GM11168 (cell line): ENCODE measurements at regions not wholly inside any gene's neighbourhood (a gene's known extent, or its start where the extent isn't known, plus 50 kb on each side); places are given as distances from the start of the nearest gene placed in this dataset.

Experiments
- in situ Hi-C: fragments of 300-500 bp; cut with MboI; formaldehyde crosslinking; loops from one replicate; pipeline ENCODE4 v1.12.0; 2022; ENCODE audit warnings: low sequenced_read_pairs; ENCODE audit not compliant: unreplicated experiment

DNA sequence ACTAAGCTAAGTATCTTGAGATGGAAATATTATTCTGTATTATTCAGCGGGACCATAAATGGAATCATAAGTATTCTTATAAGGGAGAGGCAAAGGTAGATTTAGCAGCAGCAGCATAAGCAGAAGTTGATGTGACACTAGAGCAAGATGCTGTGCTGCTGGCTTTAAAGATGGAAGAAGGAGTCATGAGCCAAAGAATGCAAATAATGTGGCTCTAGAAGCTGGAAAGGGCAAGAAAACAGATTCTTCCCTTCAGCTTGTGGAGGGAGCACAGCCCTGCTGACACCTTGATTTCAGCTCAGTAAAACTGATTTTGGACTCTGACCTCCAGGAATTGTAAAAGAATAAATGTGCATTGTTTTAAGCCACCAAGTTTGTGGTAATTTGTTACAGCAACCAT lies 144.2 kb upstream of the ANKRD28 start:
- in situ Hi-C loops = no loop called here

DNA sequence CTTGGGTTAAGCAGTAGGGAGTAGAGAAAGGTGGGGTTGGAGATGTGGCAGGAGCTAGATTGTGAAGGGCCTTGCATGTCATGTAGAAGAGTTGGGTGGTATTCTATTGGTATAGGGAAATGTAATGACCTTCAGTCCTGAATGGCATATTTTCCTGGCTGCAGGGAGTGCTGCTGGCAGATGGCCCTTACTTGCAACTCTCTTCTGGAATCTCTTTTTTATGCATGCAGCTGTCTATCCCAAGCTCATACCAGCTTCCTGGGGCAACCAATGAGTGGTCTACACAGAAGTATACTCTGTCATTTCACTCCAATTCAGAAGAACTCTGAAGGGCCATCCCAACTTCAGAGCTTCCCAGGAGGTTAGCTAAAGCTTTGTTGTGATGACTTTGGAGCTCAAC lies 144.7 kb upstream of the ANKRD28 start:
- in situ Hi-C loops = no loop called here

DNA sequence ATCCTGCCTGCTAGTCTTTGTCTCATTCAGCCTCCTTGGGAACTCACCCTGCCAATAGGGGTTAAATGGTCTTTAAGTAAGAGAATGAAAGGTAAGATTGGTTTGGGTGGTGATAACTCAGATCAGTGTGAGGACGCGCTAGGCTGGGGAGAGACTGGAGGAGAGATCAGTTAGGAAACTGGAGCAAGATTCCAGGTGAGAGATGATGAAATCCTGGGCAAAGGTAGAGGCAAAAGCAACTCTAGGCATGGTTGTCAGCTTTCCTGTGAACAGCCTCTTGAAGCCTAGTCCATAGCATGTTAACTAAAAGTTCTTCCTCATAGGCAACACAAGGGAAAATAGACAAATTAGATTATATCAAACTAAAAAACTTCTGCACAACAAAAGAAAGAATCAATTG lies 145.2 kb upstream of the ANKRD28 start:
- in situ Hi-C loops = no loop called here

DNA sequence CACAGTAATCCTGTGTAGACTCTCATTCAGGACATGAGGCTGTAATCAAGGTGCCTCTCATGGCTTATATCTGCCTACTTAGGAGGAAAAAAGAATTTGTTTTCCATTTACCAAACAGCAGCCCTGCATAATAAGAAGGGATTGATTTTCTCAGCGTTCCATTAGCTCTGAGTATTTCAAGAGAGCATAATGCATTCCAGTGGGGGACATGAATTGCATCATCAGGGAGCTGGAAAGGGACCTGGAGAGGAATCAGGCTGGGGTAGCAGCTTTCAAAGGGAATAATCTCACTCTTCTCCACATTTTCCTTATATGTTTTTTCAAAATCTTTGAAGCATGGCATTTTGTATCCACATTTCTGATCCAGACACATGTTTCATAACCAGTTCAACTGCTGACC lies 150.6 kb upstream of the ANKRD28 start:
- in situ Hi-C loops = no loop called here

DNA sequence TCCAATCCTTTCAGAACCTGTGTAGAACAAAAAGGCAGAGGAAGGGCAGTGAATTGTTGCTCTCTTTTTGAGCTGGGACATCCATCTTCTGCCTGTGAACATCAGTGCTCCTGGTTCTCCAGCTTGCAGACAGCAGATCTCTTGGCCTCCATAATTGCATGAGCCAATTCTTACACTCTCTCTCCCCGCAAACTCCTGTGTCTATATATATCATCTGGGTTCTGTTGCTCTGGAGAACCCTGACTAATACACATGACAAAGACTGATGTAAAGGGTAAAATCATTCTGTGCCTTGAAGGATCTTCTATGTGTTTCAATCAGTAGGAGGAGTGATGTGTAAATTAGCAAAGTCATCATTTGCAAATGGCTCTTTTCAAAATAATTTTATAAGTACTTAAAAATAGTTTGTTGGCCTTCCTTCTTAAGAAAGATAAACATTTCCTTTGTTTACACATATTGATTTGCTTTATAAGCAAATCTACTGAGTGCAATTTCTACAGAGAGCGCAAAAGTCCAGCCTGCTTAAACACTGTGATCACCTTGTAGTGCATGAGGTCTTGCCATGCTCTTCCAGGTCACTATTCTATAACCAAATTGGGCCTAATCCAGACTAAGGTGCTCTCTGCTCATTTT lies 154.9 kb upstream of the ANKRD28 start:
- in situ Hi-C loops = no loop called here

DNA sequence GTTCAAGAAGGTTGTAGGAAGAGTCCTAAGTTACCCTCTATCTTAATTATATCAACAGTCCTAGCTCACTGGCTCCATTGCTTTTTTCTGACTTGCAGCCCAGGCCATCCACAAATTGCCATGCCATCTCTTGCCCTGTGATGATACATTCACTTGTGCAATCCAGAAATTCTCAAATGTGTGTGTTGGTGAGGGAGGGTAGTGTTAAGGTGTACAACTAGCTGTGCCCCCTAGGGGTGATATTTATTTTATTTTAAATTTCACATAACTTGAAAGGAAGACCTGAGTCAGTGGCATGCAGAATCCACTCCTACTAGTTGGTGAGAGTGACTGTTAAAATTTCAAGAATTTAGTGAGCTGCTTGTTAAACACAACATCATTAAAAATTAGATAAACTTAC lies 156.1 kb upstream of the ANKRD28 start:
- in situ Hi-C loops = no loop called here

DNA sequence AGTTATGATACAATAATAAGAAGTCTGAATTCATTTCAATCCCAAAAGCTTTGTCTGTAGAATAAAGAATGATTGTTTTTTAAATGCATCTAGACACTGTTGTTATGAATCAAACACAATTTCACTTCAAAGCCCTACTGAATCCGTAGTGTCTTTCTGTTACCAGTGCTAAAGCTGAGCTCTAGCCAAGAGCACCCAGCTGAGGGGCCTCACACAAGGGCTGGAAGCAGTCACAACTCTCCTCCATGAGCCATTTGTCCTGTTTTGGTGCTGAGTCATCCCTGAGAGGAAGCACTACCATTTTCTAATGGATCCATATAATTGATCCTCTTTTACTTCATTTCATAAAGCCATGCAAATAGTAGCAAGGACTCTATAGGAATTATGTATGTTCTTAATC lies 158.2 kb upstream of the ANKRD28 start:
- in situ Hi-C loops = no loop called here

DNA sequence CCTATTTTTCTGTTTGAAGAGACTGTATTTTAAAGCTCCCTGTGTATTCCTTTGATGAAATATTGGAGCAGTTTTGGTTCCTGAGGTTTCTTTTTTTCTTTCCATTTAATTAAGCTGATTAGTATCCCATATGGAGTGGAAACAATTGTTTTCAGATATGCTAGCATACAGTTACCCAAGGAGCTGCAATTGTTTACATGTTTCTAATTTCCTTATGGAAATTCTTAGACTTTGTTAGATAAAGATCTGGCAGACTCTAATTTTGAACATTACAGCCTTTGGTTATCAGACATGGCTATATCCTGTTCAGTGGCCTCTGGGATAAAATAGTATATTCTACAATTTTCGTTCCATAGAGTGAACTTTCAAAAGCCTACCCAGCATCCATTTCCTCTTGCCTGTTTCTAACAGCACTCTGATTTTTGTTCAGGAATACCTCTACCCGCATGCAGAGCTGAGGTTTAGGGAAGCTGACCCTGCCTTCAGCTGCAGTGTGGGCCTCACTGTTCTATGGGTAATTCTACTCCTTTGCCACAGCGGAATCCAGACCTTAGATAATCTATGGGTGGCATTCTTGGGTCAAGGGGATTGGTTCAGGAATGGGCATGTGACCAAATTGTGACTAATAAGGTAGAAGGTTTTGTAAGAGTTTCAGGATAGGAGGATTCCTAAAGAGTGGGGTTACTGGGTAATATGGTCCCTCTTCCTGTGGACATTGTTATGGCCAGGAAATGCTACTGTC lies 161.1 kb upstream of the ANKRD28 start:
- in situ Hi-C loops = no loop called here

DNA sequence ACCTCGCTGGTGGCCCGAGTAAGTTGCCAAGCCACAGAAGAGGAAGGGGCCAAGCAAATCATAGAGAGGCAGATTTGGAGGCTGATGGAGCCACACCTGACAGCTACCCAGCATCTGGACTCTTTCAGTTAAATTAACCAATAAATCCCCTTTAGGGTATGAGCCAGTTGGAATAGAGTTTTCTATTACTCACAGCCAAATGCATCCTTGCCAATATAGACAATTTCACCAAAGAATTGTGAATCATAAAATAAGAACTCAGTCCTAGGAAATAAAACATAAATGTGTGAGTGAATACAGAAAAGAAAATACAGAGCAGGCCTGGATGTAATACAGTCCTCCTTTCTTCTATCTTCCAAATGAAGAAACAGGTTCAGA lies 161.6 kb upstream of the ANKRD28 start:
- in situ Hi-C loops = no loop called here

DNA sequence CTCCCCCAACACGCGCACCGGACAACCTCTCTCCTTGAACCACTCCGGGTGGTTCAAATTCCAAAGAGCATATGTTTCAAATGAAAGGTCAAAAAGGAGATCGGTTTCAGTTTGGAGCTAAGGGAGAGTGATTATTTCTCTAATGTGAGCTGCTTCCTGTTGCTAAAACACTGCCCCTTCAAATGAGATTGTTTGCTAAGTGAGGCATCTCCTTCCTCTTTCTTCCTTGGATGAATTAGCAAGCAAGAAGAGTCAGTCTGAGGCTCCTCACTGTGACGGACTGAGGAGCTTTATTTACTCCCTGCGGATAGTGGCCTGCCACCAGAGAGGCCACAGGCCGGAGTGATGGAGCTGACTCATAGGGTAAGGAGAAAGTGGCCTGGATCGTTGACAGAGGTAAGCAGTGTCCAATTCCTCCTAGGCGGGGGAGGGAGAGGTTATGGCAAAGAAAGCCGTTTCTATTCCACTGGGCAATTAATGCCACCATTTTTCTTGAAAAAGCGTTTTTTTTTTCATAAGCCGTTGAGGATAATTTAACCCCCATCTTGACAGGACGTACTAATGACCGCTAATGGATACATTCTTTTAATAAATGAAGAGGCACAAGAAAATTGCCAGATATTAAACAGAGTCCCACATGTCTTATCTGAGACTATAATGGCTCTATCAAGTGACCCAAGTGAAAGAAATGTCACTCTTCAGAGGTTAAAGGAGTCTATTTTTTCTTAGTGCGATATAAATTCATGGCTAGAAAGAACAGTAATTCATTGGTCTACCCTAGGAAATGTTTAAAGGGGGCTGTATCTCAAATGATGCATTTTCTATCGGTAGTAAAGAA lies 167.0 kb upstream of the ANKRD28 start:
- in situ Hi-C loops = no loop called here

DNA sequence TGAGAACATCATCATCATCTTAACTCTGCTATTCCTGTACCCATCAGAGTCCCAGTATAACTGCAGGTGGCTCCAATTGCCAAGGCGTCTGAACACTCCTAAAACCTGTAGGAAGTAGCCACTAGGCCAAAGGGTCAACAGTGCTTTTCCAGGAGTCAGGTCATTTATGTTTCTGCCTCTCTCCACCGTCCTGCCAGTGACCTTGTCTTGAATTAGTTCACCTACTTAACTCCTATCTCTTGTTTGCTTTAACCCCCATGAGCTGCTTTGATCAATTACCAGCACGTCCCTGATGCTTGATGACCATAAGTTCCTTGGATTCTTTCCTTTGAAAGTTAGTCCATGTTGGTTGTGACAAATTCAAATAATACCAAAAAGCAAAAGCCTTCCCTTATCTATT lies 169.8 kb upstream of the ANKRD28 start:
- in situ Hi-C loops = no loop called here

DNA sequence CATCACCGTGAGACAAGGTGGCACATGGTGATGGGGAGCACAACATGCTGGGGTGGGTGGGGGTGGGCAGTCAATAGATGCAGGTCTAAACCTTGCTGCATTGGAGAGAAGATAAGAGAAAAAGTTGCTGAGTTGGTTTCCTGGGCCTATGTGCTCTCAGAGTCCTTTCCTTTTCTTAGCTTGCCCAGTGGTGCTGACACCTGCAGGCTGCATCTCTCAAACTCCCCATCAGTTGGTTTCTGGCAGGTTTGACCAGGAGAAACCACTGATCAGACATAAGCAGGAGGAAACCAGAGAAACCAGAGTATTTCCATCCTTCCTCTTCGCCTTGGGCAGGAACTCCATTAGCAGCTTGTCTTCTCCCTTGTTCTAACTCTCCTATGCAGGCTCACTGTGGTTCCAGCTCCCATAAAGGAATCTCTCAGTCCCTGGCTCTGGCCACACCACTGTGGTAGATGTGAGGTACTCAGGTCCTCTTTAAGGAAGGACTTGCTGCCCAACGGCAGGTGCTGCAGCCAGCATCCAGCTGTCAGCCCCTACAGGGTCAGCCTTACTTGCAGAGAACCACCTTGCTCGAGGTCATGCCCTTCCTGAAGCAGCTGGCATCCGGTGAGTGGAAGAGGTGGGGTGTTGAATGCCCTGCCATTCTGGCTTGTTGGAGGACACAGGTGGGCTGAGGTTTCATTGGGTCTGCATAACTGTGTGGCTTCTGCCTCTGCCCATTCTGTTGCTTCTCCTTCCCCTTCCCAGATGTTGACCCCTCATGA lies 172.3 kb upstream of the ANKRD28 start:
- in situ Hi-C loops = no loop called here

DNA sequence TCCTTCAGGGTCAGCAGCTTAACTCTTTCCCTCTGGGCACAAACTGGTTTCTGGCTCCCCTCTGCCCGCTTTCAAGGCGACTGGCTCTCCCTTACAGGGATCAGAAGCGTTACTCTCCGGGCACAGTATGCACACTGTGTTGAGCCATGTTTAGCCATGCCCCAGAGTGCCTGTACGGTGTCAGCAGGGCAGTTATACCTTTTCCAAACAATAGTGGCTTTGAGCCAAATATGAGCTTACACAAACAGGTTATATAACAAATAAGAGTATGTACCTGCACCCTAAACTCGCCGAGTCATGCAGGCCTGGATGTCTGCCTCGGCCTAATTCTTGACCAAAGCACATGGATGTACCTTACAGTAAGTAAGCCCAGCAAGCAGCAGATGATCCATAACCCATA lies 175.6 kb upstream of the ANKRD28 start:
- in situ Hi-C loops = no loop called here

DNA sequence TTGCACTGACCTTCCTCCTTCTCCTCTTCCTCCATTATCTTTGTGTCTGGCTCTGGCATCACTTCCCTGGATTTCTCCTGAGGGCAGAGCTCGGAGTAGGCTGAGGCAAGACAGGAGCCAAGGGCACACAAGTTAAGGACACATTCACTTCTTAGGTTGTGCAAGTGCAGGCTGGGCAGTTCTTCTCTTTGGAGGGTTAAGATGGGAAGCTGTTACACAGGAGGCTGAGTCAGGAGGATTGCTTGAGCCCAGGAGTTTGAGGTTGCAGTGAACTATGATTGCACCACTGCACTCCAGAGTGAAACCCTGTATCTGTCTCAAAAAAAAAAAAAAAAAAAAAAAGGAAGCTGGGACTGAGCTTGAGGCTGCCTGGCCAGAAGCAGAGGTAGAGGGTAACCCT lies 176.2 kb upstream of the ANKRD28 start:
- in situ Hi-C loops = no loop called here

DNA sequence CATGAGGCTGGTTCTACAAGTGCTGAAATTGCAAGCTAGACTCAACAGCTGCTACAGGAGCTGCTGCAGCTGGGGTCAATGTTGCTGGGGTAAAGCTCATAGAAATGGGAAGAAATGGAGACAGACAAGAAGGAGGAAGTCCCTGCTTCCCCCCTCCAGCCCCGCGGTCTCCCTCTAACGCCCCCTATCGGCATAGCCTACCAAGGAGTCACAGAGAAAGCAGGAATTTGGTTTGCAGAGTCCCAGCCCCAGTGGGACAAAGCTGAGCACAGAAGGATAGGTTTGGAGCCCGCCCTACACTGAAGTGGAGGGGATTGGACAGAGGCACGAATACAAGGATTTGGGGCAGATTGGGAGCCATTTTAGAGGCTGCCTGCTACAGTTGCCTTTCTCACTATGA lies 176.9 kb upstream of the ANKRD28 start:
- in situ Hi-C loops = no loop called here

DNA sequence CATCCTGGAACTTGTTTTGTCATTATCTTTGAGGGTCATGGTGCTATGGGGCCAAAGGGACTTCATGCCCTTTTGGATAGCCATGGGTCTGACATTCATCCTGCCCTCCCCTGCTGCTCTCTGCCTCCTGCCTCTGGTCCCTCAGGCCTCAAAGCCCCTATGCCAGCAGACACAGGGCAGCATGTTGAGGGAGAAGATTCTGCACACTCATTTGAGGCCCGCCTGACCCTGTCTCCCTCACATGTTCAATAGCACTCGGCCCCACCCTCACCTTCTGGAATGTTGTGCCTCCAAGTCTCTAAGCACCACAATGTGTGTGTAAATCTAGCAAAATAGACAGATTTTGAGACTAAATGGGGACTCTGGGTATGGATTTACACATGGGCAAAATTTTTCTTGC lies 178.7 kb upstream of the ANKRD28 start:
- in situ Hi-C loops = no loop called here

DNA sequence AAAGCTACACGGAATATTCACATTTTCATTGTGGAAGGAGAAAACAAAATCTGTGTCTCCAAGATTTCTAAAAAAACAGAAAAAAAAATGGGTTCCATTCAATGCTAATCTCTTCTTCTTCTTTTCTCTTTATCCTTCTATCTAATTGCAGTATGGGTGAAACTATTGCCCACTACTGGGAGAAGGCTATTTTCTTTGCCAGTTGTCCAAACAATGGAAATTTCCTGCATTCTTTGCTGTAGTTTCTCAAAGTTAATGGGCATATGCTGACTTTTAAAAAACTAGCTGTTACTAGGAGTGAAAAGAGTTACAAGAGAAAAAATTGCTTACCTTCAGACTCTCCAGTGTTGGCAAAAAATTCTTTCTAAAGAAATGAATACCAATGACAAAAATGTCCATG lies 179.3 kb upstream of the ANKRD28 start:
- in situ Hi-C loops = no loop called here

DNA sequence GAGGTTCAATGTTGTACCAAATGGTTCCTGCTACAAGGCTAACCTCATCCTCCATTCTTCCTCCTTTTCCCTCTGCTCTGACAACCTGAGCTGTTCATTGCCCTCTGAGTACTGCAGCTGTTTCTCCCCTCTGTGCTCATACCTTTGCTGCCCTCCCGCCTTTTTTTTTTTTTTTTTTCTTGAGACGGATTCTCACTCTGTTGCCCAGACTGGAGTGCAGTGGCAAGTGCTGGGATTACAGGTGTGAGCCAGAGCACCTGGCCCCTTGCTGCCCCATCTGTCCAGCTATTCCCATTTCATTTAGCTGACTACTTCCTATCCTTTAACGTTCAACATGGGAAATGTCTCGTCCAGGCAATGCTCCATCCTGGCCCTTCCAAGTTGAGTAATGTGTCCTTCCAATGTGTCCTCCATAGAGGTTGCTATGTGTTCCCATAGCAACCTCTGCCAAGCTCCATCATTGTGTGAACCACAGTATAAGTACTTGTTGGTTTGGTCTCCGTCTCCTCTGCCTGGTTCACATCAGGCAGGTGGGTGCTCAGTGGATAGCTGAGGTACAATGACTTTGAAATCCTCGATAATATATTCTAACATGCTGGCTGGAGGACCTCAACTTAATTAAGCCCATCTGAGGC lies 179.9 kb upstream of the ANKRD28 start:
- in situ Hi-C loops = no loop called here

DNA sequence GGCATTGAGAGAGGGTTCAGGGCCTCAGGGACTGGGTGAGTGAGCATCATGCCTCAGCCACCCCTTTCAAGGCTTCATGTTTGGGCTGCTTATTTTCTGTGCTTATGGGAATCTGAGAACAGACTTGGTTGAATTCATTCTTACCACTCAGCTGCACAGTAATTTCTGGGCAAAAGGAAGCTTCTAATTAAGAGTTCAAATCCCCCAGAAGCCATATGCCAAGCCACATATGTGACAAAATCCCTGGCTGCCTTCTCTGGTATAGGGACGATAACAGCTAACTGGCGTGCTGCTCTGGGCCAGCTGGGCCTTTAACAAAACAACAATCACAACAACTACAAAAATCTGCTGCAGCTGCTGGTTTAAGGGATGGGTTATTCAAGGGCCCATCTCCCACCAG lies 181.0 kb upstream of the ANKRD28 start:
- in situ Hi-C loops = no loop called here

DNA sequence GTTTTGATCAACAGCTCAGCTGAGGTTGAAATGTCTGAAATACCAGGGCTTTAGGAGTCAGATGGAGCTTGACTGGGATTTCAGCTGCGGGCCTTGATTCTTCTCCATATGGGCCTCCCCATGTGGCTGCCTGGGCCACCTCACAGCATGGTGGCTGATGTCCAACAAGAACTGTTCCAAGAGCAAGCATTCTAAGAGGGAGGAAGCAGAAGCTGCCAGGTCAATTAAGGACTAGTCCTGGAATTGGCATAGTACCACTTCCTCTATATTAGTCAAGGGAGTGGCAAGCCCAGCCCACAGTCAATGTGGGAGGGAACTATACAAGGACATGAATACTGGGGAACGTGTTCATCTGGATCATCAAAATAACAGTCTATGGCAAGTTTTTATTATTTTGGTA lies 181.7 kb upstream of the ANKRD28 start:
- in situ Hi-C loops = no loop called here
